Testis (tissue), 2 donors: ENCODE measurements at regions not wholly inside any gene's neighbourhood (a gene's known extent, or its start where the extent isn't known, plus 50 kb on each side); places are given as distances from the start of the nearest gene placed in this dataset.

Experiments used
- DNase-seq: peaks from one replicate; pipeline ENCODE4 v3.0.0-alpha.2; 2019
- H3K27ac ChIP-seq, 2 donors: fragments of 200-600 bp; sonication (generic); one replicate each; pipeline ENCODE4 v1.5.1; 2019
- H3K27me3 ChIP-seq: fragments of 200-600 bp; sonication (generic); one replicate; pipeline ENCODE4 v1.5.1; 2019
- H3K36me3 ChIP-seq: fragments of 200-600 bp; sonication (generic); one replicate; pipeline ENCODE4 v1.5.1; 2017; ENCODE audit warnings: low read depth; ENCODE audit errors: missing control alignments
- H3K4me1 ChIP-seq: fragments of 200-600 bp; sonication (generic); one replicate; pipeline ENCODE4 v1.5.1; 2019
- H3K4me3 ChIP-seq, 2 donors: fragments of 200-600 bp; sonication (generic); one replicate each; pipeline ENCODE4 v1.5.1; 2017 to 2019
- H3K9me3 ChIP-seq: fragments of 200-600 bp; sonication (generic); one replicate; pipeline ENCODE4 v1.5.1; 2017
- POLR2A ChIP-seq: fragments of 450-650 bp; IDR thresholded peaks from one replicate; pipeline ENCODE4 v1.6.1; 2017; ENCODE audit warnings: antibody characterized with exemption, mild to moderate bottlenecking, moderate library complexity
- WGBS, 2 donors: methylation state at CpG; one replicate each; pipeline ENCODE4 v1.1.5; 2018; 5-methylcytosine and 5-hydroxymethylcytosine counted together
- intact Hi-C: fragments of 100-400 bp; cut with DNase I; formaldehyde crosslinking; loops from one replicate; pipeline ENCODE4 v1.15.1; 2023; ENCODE audit warnings: low total_unique reads
- TF ChIP-seq, protein P1 (sequence below), 3 experiments: fragments of 450-650 bp in 2 of 3; fragments of 200-600 bp in 1 of 3; sonication (generic) in 1 of 3; IDR thresholded peaks; one replicate each; pipeline ENCODE4 v1.5.1; 2016 to 2019; ENCODE audit warnings: antibody characterized with exemption in 3 of 3, mild to moderate bottlenecking in 2 of 3, moderate library complexity in 1 of 3

DNA sequence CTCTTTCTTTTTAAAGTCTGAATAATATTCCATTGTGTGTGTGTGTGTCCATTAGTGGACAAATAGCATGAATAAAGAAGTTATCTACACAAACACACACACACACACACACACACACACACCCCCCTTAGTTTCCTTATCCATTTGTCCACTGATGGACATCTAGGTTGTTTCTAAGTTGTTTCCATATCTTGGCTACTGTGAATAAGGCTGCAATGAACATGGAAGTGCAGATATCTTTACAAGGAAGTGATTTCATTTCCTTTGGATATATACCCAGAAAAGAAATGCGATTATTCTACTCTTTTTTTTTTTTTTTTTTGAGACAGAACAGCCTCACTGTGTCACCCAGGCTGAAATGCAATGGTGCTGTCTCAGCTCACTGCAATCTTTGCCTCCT, 113.5 kb downstream of the MBL2 start:
- H3K27ac ChIP-seq, result no peak overlapping the region
- no peak overlapping the region for H3K4me3 ChIP-seq
- 75 to 80% methylated on average over 1 of the region's 1 CpG for WGBS, 2 donors
- no peaks in the 10 kb centered on the region for H3K36me3 ChIP-seq
- H3K4me1 ChIP-seq, result peaks cover 2% of the 10 kb centered on the region
- H3K27me3 ChIP-seq, result no peaks in the 10 kb centered on the region
- intact Hi-C loops, result no loop called here
- H3K9me3 ChIP-seq, result no peaks in the 10 kb centered on the region
- DNase-seq, result no peak
- TF ChIP-seq, protein P1, sequence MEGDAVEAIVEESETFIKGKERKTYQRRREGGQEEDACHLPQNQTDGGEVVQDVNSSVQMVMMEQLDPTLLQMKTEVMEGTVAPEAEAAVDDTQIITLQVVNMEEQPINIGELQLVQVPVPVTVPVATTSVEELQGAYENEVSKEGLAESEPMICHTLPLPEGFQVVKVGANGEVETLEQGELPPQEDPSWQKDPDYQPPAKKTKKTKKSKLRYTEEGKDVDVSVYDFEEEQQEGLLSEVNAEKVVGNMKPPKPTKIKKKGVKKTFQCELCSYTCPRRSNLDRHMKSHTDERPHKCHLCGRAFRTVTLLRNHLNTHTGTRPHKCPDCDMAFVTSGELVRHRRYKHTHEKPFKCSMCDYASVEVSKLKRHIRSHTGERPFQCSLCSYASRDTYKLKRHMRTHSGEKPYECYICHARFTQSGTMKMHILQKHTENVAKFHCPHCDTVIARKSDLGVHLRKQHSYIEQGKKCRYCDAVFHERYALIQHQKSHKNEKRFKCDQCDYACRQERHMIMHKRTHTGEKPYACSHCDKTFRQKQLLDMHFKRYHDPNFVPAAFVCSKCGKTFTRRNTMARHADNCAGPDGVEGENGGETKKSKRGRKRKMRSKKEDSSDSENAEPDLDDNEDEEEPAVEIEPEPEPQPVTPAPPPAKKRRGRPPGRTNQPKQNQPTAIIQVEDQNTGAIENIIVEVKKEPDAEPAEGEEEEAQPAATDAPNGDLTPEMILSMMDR (IDR thresholded peaks at IDR 0.05), result no peak
- TF ChIP-seq POLR2A, result no peak

DNA sequence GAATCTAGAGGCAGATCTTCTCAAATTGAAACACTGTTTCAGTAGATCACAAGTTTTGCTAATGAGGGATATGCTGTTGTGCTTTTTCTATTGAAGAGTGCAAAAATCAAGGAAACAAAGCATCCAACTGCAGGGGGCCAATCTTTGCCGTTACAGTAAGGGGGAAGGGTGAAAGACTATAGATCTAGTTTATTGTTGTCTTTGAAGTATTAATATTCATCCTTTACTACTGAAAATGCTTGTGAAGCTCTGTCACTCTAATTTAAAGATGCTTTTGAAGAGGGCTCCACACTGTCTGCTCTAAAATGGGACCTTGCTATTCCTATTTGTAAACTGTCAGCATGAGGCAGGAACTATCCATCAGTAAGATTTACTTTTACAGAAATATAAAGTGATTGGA, 110.3 kb downstream of the MBL2 start:
- no peaks in the 10 kb centered on the region for H3K4me1 ChIP-seq
- no peak overlapping the region for H3K4me3 ChIP-seq
- WGBS, 2 donors, result 28 to 31% methylated on average over 1 of the region's 1 CpG
- H3K9me3 ChIP-seq, result no peaks in the 10 kb centered on the region
- H3K27ac ChIP-seq, result no peak overlapping the region
- no peaks in the 10 kb centered on the region for H3K27me3 ChIP-seq
- intact Hi-C loops, result no loop called here
- TF ChIP-seq, protein P1 (IDR thresholded peaks at IDR 0.05), result no peak
- TF ChIP-seq POLR2A, result no peak
- DNase-seq, result no peak
- H3K36me3 ChIP-seq, result no peaks in the 10 kb centered on the region

DNA sequence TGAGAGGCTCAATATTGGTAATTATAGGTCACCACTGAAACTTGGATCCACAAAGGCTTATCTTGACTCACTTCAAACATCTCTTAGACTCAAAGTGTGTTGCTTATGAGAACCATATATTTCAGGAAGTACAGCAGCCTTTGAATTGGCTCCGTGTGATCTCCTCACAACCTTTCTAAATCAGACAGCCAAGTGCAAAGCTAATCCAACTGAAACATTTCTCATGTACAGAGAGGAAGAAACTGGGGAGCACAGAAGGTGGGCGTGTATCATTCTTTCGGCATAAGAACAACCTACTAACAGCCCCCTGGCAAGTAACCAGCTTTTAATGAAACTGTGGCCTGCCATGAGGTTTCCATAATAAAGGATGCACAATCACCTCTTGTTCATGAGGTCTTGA, 109.4 kb downstream of the MBL2 start:
- intact Hi-C loops, result no loop called here
- no peak for DNase-seq
- Histone ChIP-seq H3K27me3 (no peaks in the 10 kb centered on the region), H3K27ac (no peak overlapping the region), H3K9me3 (no peaks in the 10 kb centered on the region), H3K4me3 (no peak overlapping the region), H3K4me1 (no peaks in the 10 kb centered on the region), H3K36me3 (no peaks in the 10 kb centered on the region)
- no peak for TF ChIP-seq POLR2A
- TF ChIP-seq, protein P1 (IDR thresholded peaks at IDR 0.05), result no peak
- WGBS, 2 donors, result 83 to 90% methylated on average over 3 of the region's 3 CpGs

DNA sequence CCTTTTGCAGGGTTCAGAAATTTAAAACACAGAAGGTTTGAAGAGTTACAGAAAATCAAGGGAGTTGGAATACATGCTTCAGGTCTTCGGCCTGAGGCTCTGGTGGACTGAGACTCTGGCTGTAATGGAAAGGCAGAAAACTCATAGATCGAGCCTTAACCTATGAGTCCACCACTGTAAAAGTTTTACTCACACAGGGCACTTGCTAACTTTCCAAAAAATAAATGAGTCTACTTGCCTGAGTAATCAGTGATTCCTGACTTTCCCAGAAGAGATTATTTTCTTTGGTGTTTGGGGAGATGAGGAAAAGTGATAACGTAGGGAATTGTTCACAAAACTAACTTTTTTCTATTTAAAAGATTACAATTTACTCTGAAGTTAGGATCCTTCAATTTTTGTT, 108.0 kb downstream of the MBL2 start:
- TF ChIP-seq, protein P1 (IDR thresholded peaks at IDR 0.05), result no peak
- no peak for TF ChIP-seq POLR2A
- Histone ChIP-seq H3K27ac (no peak overlapping the region), H3K9me3 (no peaks in the 10 kb centered on the region), H3K36me3 (no peaks in the 10 kb centered on the region), H3K4me3 (no peak overlapping the region), H3K4me1 (no peaks in the 10 kb centered on the region), H3K27me3 (no peaks in the 10 kb centered on the region)
- intact Hi-C loops, result no loop called here
- no peak for DNase-seq
- WGBS, 2 donors, result 92 to 97% methylated on average over 3 of the region's 3 CpGs

- Histone ChIP-seq H3K27me3 (no peaks in the 10 kb centered on the region), H3K4me1 (no peaks in the 10 kb centered on the region), H3K36me3 (no peaks in the 10 kb centered on the region), H3K9me3 (no peaks in the 10 kb centered on the region), H3K4me3 (no peak overlapping the region), H3K27ac (no peak overlapping the region)
- intact Hi-C loops, result no loop called here
- TF ChIP-seq, protein P1 (IDR thresholded peaks at IDR 0.05), result no peak
- no peak for TF ChIP-seq POLR2A
- no peak for DNase-seq
- 89 to 95% methylated on average over 1 of the region's 1 CpG for whole genome bisulfite sequencing, 2 donors
Measured at GRCh38 chr10:52665821-52666220, 106.8 kb downstream of the MBL2 start.
